ENCODE measurements at regions not wholly inside any gene's neighbourhood (a gene's known extent, or its start where the extent isn't known, plus 50 kb on each side); places are given as distances from the start of the nearest gene placed in this dataset.

- H3K27me3 ChIP-seq, result no peaks in the 10 kb centered on the region
- TF ChIP-seq CTCF (IDR thresholded peaks at IDR 0.05), result no peak
- no peaks in the 10 kb centered on the region for H3K4me1 ChIP-seq
- H3K9me3 ChIP-seq, result no peaks in the 10 kb centered on the region
- H3K36me3 ChIP-seq, result no peaks in the 10 kb centered on the region
- no peak for DNase-seq
- H3K27ac ChIP-seq, result no peak overlapping the region
- intact Hi-C loops (cut with DNase I; ENCODE audit: low total_unique reads), result no loop called here
- H3K4me3 ChIP-seq, result no peak overlapping the region
These were observed 85.5 kb upstream of the ADO start for GRCh38 chr10:62719061-62719460.

- H3K4me3 ChIP-seq, result no peak overlapping the region
- intact Hi-C loops (cut with DNase I; ENCODE audit: low total_unique reads), result no loop called here
These were observed 82.8 kb upstream of the ADO start for GRCh38 chr10:62721687-62722086.

GRCh38 chr10:62723375-62723774 is 81.1 kb upstream of the ADO start:
- no peaks in the 10 kb centered on the region for H3K27me3 ChIP-seq
- H3K4me1 ChIP-seq, result no peaks in the 10 kb centered on the region
- H3K9me3 ChIP-seq, result no peaks in the 10 kb centered on the region
- intact Hi-C loops (cut with DNase I; ENCODE audit: low total_unique reads), result no loop called here
- H3K4me3 ChIP-seq, result no peak overlapping the region
- no peaks in the 10 kb centered on the region for H3K36me3 ChIP-seq
- TF ChIP-seq CTCF (IDR thresholded peaks at IDR 0.05), result no peak
- no peak overlapping the region for H3K27ac ChIP-seq
- DNase-seq, result no peak

More at GRCh38 chr10:62721687-62722086, 82.8 kb upstream of the ADO start:
- DNase-seq, result no peak
- no peak for TF ChIP-seq CTCF (IDR thresholded peaks at IDR 0.05)
- H3K36me3 ChIP-seq, result no peaks in the 10 kb centered on the region
- H3K9me3 ChIP-seq, result no peaks in the 10 kb centered on the region
- H3K27me3 ChIP-seq, result no peaks in the 10 kb centered on the region
- no peaks in the 10 kb centered on the region for H3K4me1 ChIP-seq
- H3K27ac ChIP-seq, result no peak overlapping the region

GRCh38 chr10:62724465-62724864 is 80.1 kb upstream of the ADO start:
- Histone ChIP-seq H3K27me3 (no peaks in the 10 kb centered on the region), H3K4me3 (no peak overlapping the region), H3K36me3 (no peaks in the 10 kb centered on the region), H3K9me3 (no peaks in the 10 kb centered on the region), H3K4me1 (no peaks in the 10 kb centered on the region), H3K27ac (no peak overlapping the region)
- intact Hi-C loops (cut with DNase I; ENCODE audit: low total_unique reads), result no loop called here
- DNase-seq, result no peak
- TF ChIP-seq CTCF (IDR thresholded peaks at IDR 0.05), result no peak

GRCh38 chr10:62726142-62726541 is 78.4 kb upstream of the ADO start:
- DNase-seq, result no peak

More at GRCh38 chr10:62726142-62726541, 78.4 kb upstream of the ADO start:
- no peaks in the 10 kb centered on the region for H3K27me3 ChIP-seq
- H3K36me3 ChIP-seq, result no peaks in the 10 kb centered on the region
- intact Hi-C loops (cut with DNase I; ENCODE audit: low total_unique reads), result no loop called here
- no peaks in the 10 kb centered on the region for H3K9me3 ChIP-seq
- no peaks in the 10 kb centered on the region for H3K4me1 ChIP-seq
- no peak overlapping the region for H3K4me3 ChIP-seq
- no peak overlapping the region for H3K27ac ChIP-seq
- TF ChIP-seq CTCF (IDR thresholded peaks at IDR 0.05), result no peak

All from tibial artery (tissue), 4 donors.